IMR-90 (cell line): ENCODE measurements at regions not wholly inside any gene's neighbourhood (a gene's known extent, or its start where the extent isn't known, plus 50 kb on each side); places are given as distances from the start of the nearest gene placed in this dataset.

Experiments
- BHLHE40 ChIP-seq: fragments of 150-350 bp; IDR thresholded peaks from 2 replicates; pipeline ENCODE4 v1.6.1; 2016; ENCODE audit warnings: mild to moderate bottlenecking, low read depth, low read length
- CEBPB ChIP-seq: IDR thresholded peaks from 2 replicates; pipeline ENCODE4 v1.6.1; 2012; ENCODE audit warnings: low read depth, low read length, improper control_type of control experiment
- MAZ ChIP-seq: IDR thresholded peaks from 2 replicates; pipeline ENCODE4 v1.6.1; 2012; ENCODE audit warnings: low read depth, mild to moderate bottlenecking, low read length, improper control_type of control experiment, moderate library complexity, borderline replicate concordance
- POLR2A ChIP-seq: IDR thresholded peaks from 2 replicates; pipeline ENCODE4 v1.6.1; 2012; ENCODE audit warnings: mild to moderate bottlenecking, low read depth, low read length
- SMC3 ChIP-seq: fragments of 150-350 bp; IDR thresholded peaks from 2 replicates; pipeline ENCODE4 v1.6.1; 2016; ENCODE audit warnings: low read depth, mild to moderate bottlenecking, antibody characterized with exemption, low read length, moderate library complexity
- TF ChIP-seq, protein P1 (sequence below): conservative IDR thresholded peaks from 2 replicates; pipeline ENCODE4 v1.5.1; 2012; ENCODE audit warnings: mild to moderate bottlenecking, low read depth, low read length, improper control_type of control experiment
- TF ChIP-seq, protein P2 (sequence below): fragments of 150-350 bp; IDR thresholded peaks from 2 replicates; pipeline ENCODE4 v1.6.1; 2017; ENCODE audit warnings: mild to moderate bottlenecking, antibody characterized with exemption, low read length, low read depth

DNA sequence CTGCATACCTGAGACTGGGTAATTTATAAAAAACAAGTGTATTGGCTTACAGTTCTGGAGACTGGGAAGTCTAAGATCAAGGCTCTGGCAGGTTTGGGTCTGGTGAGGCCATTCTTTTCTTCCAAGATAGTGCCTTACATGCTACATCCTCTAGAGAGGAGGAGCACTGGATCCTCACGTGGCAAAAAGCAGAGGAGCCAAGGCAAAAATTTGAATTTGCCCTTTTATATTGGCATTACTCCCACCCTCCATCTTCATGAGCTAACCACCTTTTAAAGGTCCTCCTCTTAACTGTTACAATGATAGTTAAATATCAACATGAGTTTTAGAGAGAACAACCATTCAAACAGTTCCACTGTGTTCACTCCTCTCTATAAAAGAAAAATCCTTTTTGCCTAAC lies 286.3 kb upstream of the SEL1L start:
- TF ChIP-seq SMC3: no peak
- TF ChIP-seq POLR2A: no peak
- no peak for TF ChIP-seq MAZ
- TF ChIP-seq, protein P1, sequence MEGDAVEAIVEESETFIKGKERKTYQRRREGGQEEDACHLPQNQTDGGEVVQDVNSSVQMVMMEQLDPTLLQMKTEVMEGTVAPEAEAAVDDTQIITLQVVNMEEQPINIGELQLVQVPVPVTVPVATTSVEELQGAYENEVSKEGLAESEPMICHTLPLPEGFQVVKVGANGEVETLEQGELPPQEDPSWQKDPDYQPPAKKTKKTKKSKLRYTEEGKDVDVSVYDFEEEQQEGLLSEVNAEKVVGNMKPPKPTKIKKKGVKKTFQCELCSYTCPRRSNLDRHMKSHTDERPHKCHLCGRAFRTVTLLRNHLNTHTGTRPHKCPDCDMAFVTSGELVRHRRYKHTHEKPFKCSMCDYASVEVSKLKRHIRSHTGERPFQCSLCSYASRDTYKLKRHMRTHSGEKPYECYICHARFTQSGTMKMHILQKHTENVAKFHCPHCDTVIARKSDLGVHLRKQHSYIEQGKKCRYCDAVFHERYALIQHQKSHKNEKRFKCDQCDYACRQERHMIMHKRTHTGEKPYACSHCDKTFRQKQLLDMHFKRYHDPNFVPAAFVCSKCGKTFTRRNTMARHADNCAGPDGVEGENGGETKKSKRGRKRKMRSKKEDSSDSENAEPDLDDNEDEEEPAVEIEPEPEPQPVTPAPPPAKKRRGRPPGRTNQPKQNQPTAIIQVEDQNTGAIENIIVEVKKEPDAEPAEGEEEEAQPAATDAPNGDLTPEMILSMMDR: no peak
- TF ChIP-seq CEBPB: no peak
- TF ChIP-seq, protein P2, sequence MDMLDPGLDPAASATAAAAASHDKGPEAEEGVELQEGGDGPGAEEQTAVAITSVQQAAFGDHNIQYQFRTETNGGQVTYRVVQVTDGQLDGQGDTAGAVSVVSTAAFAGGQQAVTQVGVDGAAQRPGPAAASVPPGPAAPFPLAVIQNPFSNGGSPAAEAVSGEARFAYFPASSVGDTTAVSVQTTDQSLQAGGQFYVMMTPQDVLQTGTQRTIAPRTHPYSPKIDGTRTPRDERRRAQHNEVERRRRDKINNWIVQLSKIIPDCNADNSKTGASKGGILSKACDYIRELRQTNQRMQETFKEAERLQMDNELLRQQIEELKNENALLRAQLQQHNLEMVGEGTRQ: no peak
- no peak for TF ChIP-seq BHLHE40
